T47D (cell line): ENCODE measurements at regions not wholly inside any gene's neighbourhood (a gene's known extent, or its start where the extent isn't known, plus 50 kb on each side); places are given as distances from the start of the nearest gene placed in this dataset.

Experiments
- DNase-seq, 2 experiments: peaks; one replicate each; pipeline versions ENCODE4 v3.0.0 to v3.0.0-alpha.2; 2011 to 2012; ENCODE audit warnings: low read depth in 1 of 2, low spot score in 1 of 2
- JUND ChIP-seq: IDR thresholded peaks from 2 replicates; pipeline ENCODE4 v1.6.1; 2012; ENCODE audit warnings: low read depth
- in situ Hi-C: cut with HindIII; loops from 2 replicates; pipeline ENCODE4 v1.10.0; 2016; ENCODE audit warnings: low sequenced_read_pairs, low pct_unique_long_range_greater_than_20kb

GRCh38 chr15:31814082-31814481 is 216.2 kb upstream of the CHRNA7 start:
- DNase-seq = no peak
- in situ Hi-C loops = no loop called here
- TF ChIP-seq JUND = no peak

GRCh38 chr15:31815411-31816155 is 214.7 kb upstream of the CHRNA7 start:
- in situ Hi-C loops = no loop called here
- no peak for DNase-seq
- no peak for TF ChIP-seq JUND

- in situ Hi-C loops = no loop called here
- no peak for TF ChIP-seq JUND
- DNase-seq = no peak
Measured at GRCh38 chr15:31822463-31822862, 207.9 kb upstream of the CHRNA7 start.

GRCh38 chr15:31824024-31824423 is 206.3 kb upstream of the CHRNA7 start:
- no peak for DNase-seq
- in situ Hi-C loops = no loop called here
- no peak for TF ChIP-seq JUND

GRCh38 chr15:31828594-31828993 is 201.7 kb upstream of the CHRNA7 start:
- TF ChIP-seq JUND = no peak
- in situ Hi-C loops = no loop called here
- DNase-seq = no peak

GRCh38 chr15:31830591-31830990 is 199.7 kb upstream of the CHRNA7 start:
- DNase-seq = no peak
- TF ChIP-seq JUND = no peak
- in situ Hi-C loops = no loop called here

- TF ChIP-seq JUND = no peak
- in situ Hi-C loops = no loop called here
- DNase-seq = no peak
Measured at GRCh38 chr15:31831596-31831995, 198.7 kb upstream of the CHRNA7 start.

GRCh38 chr15:31834654-31835053 is 195.7 kb upstream of the CHRNA7 start:
- no peak for TF ChIP-seq JUND
- DNase-seq = no peak
- in situ Hi-C loops = no loop called here

GRCh38 chr15:31839388-31839787 is 190.9 kb upstream of the CHRNA7 start:
- no peak for TF ChIP-seq JUND
- in situ Hi-C loops = no loop called here
- no peak for DNase-seq

GRCh38 chr15:31840849-31841476 is 189.4 kb upstream of the CHRNA7 start:
- in situ Hi-C loops = no loop called here
- no peak for DNase-seq
- no peak for TF ChIP-seq JUND

- TF ChIP-seq JUND = no peak
- no peak for DNase-seq
- in situ Hi-C loops = no loop called here
Measured at GRCh38 chr15:31842532-31843195, 187.7 kb upstream of the CHRNA7 start.

GRCh38 chr15:31843426-31844055 is 186.8 kb upstream of the CHRNA7 start:
- no peak for TF ChIP-seq JUND
- no peak for DNase-seq
- in situ Hi-C loops = no loop called here

- no peak for TF ChIP-seq JUND
Measured at GRCh38 chr15:31845791-31846190, 184.5 kb upstream of the CHRNA7 start.

More at GRCh38 chr15:31845791-31846190, 184.5 kb upstream of the CHRNA7 start:
- in situ Hi-C loops = no loop called here
- no peak for DNase-seq
